Rectal smooth muscle tissue (tissue), 1 donor: ENCODE measurements at regions not wholly inside any gene's neighbourhood (a gene's known extent, or its start where the extent isn't known, plus 50 kb on each side); places are given as distances from the start of the nearest gene placed in this dataset.
"Not testable (repeated sequence)": the region's sequence is repeated elsewhere in the genome, so short reads cannot be mapped to it uniquely, and the experiment has no call there.

Experiments
- H3K27ac ChIP-seq: one replicate; pipeline ENCODE4 v1.7.0; 2013; ENCODE audit warnings: low read depth, low read length, inconsistent platforms
- H3K27me3 ChIP-seq: one replicate; pipeline ENCODE4 v1.7.0; 2013; ENCODE audit warnings: low read length; ENCODE audit not compliant: control insufficient read depth, insufficient read depth
- H3K36me3 ChIP-seq: one replicate; pipeline ENCODE4 v1.7.0; 2013; ENCODE audit warnings: low read length; ENCODE audit not compliant: control insufficient read depth, insufficient read depth
- H3K4me1 ChIP-seq: one replicate; pipeline ENCODE4 v1.7.0; 2013; ENCODE audit warnings: low read length; ENCODE audit not compliant: control insufficient read depth, insufficient read depth
- H3K4me3 ChIP-seq: one replicate; pipeline ENCODE4 v1.7.0; 2013; ENCODE audit warnings: low read length
- H3K9ac ChIP-seq: one replicate; pipeline ENCODE4 v1.7.0; 2013; ENCODE audit warnings: low read length

GRCh38 chr21:38619992-38620479, 121.8 kb upstream of the ERG start:
- Histone ChIP-seq H3K36me3 (no peaks in the 10 kb centered on the region), H3K27ac (no peak overlapping the region), H3K4me1 (no peaks in the 10 kb centered on the region), H3K9ac (no peak overlapping the region), H3K27me3 (no peaks in the 10 kb centered on the region), H3K4me3 (no peak overlapping the region)

GRCh38 chr21:38621132-38621531, 122.9 kb upstream of the ERG start:
- H3K4me1 ChIP-seq: no peaks in the 10 kb centered on the region
- no peak overlapping the region for H3K4me3 ChIP-seq
- no peak overlapping the region for H3K9ac ChIP-seq
- H3K27ac ChIP-seq: no peak overlapping the region
- H3K36me3 ChIP-seq: no peaks in the 10 kb centered on the region
- H3K27me3 ChIP-seq: no peaks in the 10 kb centered on the region

DNA sequence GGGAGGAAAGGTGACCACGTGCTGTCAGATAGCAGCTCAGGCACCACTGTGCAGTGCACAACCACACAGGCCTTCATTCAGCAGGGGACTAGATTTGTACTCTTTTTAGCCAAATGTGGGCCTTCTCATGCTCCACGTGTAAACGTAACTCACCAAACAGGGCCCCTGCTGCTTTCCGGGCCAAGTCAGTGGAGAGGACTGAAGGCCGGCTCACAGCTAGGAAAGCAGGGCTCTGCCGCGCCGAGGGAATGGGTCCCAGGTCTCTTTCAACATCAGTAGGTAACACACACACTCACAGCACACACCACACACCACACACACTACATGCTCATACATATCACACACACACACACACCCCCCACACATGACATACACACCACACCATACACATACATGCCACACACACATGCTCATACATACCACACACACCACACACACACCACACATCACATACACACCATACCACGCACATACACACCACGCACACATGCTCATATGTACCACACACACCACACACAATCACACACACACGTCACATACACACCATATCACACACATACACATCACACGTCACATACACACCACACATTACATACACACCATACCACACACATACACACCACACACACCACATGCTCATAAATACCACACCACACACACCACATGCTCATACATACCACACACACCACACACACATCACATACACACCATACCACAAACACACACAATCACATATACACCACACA, 124.0 kb upstream of the ERG start:
- Histone ChIP-seq H3K4me3 (no peak overlapping the region), H3K36me3 (no peaks in the 10 kb centered on the region), H3K9ac (no peak overlapping the region), H3K4me1 (no peaks in the 10 kb centered on the region), H3K27me3 (no peaks in the 10 kb centered on the region), H3K27ac (no peak overlapping the region)

GRCh38 chr21:38622827-38623209, 124.5 kb upstream of the ERG start:
- Histone ChIP-seq H3K27ac (no peak overlapping the region), H3K9ac (no peak overlapping the region), H3K4me3 (no peak overlapping the region), H3K36me3 (no peaks in the 10 kb centered on the region), H3K4me1 (no peaks in the 10 kb centered on the region), H3K27me3 (no peaks in the 10 kb centered on the region)

DNA sequence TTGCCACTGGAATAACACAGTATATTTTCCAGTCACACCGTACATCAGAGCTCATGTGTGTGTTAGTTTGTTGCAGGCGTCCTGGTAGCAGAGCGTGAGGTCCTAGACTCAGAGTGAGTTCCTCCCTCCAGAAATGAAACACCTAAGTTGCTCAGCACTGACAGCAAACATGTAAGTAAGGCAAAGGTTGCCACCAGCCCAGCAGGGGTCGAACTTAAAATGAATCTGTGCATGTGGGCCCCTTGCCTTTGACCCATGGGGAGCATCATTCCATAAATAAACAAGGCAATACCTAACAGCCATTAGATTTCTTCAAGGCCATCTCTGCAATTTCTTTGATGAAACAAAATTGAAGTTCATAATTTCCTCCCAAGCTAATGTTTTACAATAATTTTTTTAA, 125.3 kb upstream of the ERG start:
- no peaks in the 10 kb centered on the region for H3K36me3 ChIP-seq
- H3K27ac ChIP-seq: no peak overlapping the region
- no peak overlapping the region for H3K4me3 ChIP-seq
- no peak overlapping the region for H3K9ac ChIP-seq
- no peaks in the 10 kb centered on the region for H3K27me3 ChIP-seq
- no peaks in the 10 kb centered on the region for H3K4me1 ChIP-seq

DNA sequence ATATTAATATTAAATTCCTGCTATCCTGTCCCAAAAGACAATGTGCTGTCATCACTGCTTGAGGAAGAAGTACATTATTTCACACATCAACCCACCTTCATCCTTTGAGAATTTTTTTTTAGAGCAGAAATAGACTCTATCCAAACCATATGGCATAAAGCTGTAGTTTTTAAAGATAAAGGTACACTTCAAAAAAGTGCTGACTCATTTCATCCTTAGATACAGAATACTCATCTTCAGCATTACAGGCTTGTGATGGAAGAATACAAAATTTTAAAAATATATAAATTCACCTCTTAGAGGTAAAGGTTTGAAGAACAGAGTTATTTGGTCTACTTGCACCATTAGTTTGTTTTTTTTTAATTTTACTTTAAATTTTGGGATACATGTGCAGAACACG, 126.7 kb upstream of the ERG start:
- Histone ChIP-seq H3K27ac (no peak overlapping the region), H3K36me3 (no peaks in the 10 kb centered on the region), H3K9ac (no peak overlapping the region), H3K4me3 (no peak overlapping the region), H3K4me1 (no peaks in the 10 kb centered on the region), H3K27me3 (no peaks in the 10 kb centered on the region)

GRCh38 chr21:38626306-38626705, 128.0 kb upstream of the ERG start:
- H3K4me1 ChIP-seq: no peaks in the 10 kb centered on the region
- no peak overlapping the region for H3K4me3 ChIP-seq
- H3K9ac ChIP-seq: no peak overlapping the region
- no peaks in the 10 kb centered on the region for H3K36me3 ChIP-seq
- H3K27ac ChIP-seq: no peak overlapping the region
- no peaks in the 10 kb centered on the region for H3K27me3 ChIP-seq

- no peak overlapping the region for H3K9ac ChIP-seq
- no peaks in the 10 kb centered on the region for H3K36me3 ChIP-seq
- no peaks in the 10 kb centered on the region for H3K4me1 ChIP-seq
- H3K4me3 ChIP-seq: no peak overlapping the region
- no peak overlapping the region for H3K27ac ChIP-seq
- H3K27me3 ChIP-seq: no peaks in the 10 kb centered on the region
These were observed 130.1 kb upstream of the ERG start for GRCh38 chr21:38628349-38628748.

- Histone ChIP-seq H3K4me1 (no peaks in the 10 kb centered on the region), H3K9ac (no peak overlapping the region), H3K36me3 (no peaks in the 10 kb centered on the region), H3K27me3 (no peaks in the 10 kb centered on the region), H3K4me3 (no peak overlapping the region), H3K27ac (no peak overlapping the region)
These were observed 132.9 kb upstream of the ERG start for GRCh38 chr21:38631206-38631605.

- no peak overlapping the region for H3K4me3 ChIP-seq
- H3K36me3 ChIP-seq: no peaks in the 10 kb centered on the region
- no peak overlapping the region for H3K27ac ChIP-seq
- no peak overlapping the region for H3K9ac ChIP-seq
- H3K27me3 ChIP-seq: no peaks in the 10 kb centered on the region
- no peaks in the 10 kb centered on the region for H3K4me1 ChIP-seq
These were observed 133.4 kb upstream of the ERG start for GRCh38 chr21:38631676-38632075.

DNA sequence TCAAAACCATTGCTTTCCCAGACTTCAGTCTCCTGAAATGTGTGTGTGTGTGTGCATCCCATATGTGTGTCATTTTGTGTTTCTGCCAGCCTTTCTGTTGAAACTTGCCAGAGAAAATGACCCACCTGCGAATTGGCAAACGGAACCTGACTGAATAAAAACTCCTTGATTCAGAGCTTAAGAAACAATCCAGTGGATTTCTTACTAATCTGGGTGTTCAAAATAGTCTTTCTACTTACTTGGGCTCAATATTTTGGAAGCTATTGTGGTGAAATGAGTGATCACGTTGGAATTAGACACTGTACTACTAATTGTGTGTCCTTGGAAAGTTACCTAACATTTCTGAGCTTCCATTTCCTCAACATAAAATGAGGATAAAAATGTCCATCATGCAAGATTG, 138.9 kb upstream of the ERG start:
- Histone ChIP-seq H3K4me3 (no peak overlapping the region), H3K27me3 (no peaks in the 10 kb centered on the region), H3K4me1 (no peaks in the 10 kb centered on the region), H3K36me3 (no peaks in the 10 kb centered on the region), H3K9ac (no peak overlapping the region), H3K27ac (no peak overlapping the region)

- H3K4me3 ChIP-seq: no peak overlapping the region
- no peaks in the 10 kb centered on the region for H3K4me1 ChIP-seq
- no peaks in the 10 kb centered on the region for H3K36me3 ChIP-seq
- no peak overlapping the region for H3K9ac ChIP-seq
- H3K27me3 ChIP-seq: no peaks in the 10 kb centered on the region
- H3K27ac ChIP-seq: no peak overlapping the region
These were observed 141.5 kb upstream of the ERG start for GRCh38 chr21:38639571-38640354.

- H3K4me1 ChIP-seq, H3K27me3 ChIP-seq, H3K4me3 ChIP-seq, H3K36me3 ChIP-seq, H3K27ac ChIP-seq, H3K9ac ChIP-seq: not testable (repeated sequence)
These were observed 142.1 kb upstream of the ERG start for GRCh38 chr21:38640355-38640742.
